ENCODE measurements at regions not wholly inside any gene's neighbourhood (a gene's known extent, or its start where the extent isn't known, plus 50 kb on each side); places are given as distances from the start of the nearest gene placed in this dataset.

DNA sequence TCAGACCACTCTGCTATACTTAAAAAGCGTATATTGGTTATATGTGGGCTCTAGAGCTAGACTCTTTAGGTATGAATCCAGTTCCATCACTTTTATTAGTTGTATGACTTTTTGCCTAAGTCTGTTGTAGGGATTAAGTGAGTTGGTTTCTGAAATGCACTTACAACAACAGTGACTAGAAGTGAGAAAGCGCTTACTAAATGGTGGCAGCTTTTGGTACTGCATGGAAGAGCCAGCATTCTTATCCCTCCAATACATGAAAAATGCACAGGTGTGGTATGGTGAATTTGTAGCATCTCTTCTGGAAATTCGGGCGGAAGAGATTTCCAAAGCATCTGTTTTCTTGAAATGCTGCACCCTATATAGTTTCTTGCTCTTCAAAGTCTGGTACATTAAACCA, 117.1 kb downstream of the SPANXA1 start:
- TF ChIP-seq POLR2AphosphoS5 (IDR thresholded peaks at IDR 0.05; ENCODE audit: low read depth, low read length) (no peak), POLR2A (IDR thresholded peaks at IDR 0.05; ENCODE audit: low read depth, low read length) (no peak), TAF1 (IDR thresholded peaks at IDR 0.05; ENCODE audit: borderline replicate concordance, low read depth, low read length) (no peak)

Data from GM12892 (cell line).